ENCODE measurements at regions not wholly inside any gene's neighbourhood (a gene's known extent, or its start where the extent isn't known, plus 50 kb on each side); places are given as distances from the start of the nearest gene placed in this dataset.

GRCh38 chr12:92396647-92397252 lies 251.1 kb upstream of the BTG1 start:
- TF ChIP-seq CTCF (conservative IDR thresholded peaks at IDR 0.05) (no peak), EZH2 (IDR thresholded peaks at IDR 0.05; ENCODE audit: low read depth) (no peak)
